Endothelial cell of umbilical vein (primary cell): ENCODE measurements at regions not wholly inside any gene's neighbourhood (a gene's known extent, or its start where the extent isn't known, plus 50 kb on each side); places are given as distances from the start of the nearest gene placed in this dataset.

Experiments
- BruUV-seq: library from RNA; stranded (reverse); fragments of 400-500 nt; replicated peaks from 2 replicates; lab custom pipeline; 2021; lab: Mats Ljungman, UMichigan
- CTCF ChIA-PET: fragments of 300-600, 350-600 bp; sonication (Branson Sonifier 250); formaldehyde crosslinking; loops from one replicate; lab custom pipeline; 2021; ENCODE audit warnings: antibody characterized with exemption, inconsistent platforms; lab: Charles Lee
- POLR2A ChIA-PET: fragments of 300-600, 350-600 bp; sonication (Branson Sonifier 250); formaldehyde crosslinking; loops from one replicate; lab custom pipeline; 2021; ENCODE audit warnings: antibody characterized with exemption, inconsistent platforms; lab: Charles Lee
- DNase-seq: peaks from one replicate; pipeline ENCODE4 v3.0.0-alpha.2; 2011; ENCODE audit warnings: low read depth, low spot score
- FAIRE-seq: peaks from 2 replicates; lab custom pipeline; 2011; peaks lifted over from hg19 to GRCh38; lab: Jason Lieb, UNC
- H2AFZ ChIP-seq: 2 replicates; pipeline ENCODE4 v1.6.0; 2012; ENCODE audit warnings: low read depth, low read length, control low read depth, inconsistent platforms
- H3K27ac ChIP-seq: 2 replicates; pipeline ENCODE4 v1.5.1; 2011; ENCODE audit warnings: low read depth, mild to moderate bottlenecking, control low read depth, low read length, moderate library complexity; ENCODE audit not compliant: insufficient read depth
- H3K27me3 ChIP-seq, 2 experiments: 2 replicates each; pipeline versions ENCODE4 v1.6.0 to v1.6.1; 2011; ENCODE audit warnings: low read length in 2 of 2, mixed read lengths in 1 of 2; ENCODE audit not compliant: control insufficient read depth in 2 of 2, insufficient read depth in 2 of 2
- H3K36me3 ChIP-seq, 2 experiments: 2 replicates in 1 of 2; 3 replicates in 1 of 2; pipeline ENCODE4 v1.5.1; 2011; ENCODE audit warnings: low read length in 2 of 2, mild to moderate bottlenecking in 1 of 2, moderate library complexity in 1 of 2; ENCODE audit not compliant: control insufficient read depth in 2 of 2, insufficient read depth in 2 of 2; ENCODE audit errors: extremely low read depth in 1 of 2
- H3K4me1 ChIP-seq: 3 replicates; pipeline ENCODE4 v1.5.1; 2011; ENCODE audit warnings: mild to moderate bottlenecking, low read length; ENCODE audit not compliant: control insufficient read depth, insufficient read depth; ENCODE audit errors: extremely low read depth
- H3K4me2 ChIP-seq: 2 replicates; pipeline ENCODE4 v1.6.1; 2011; ENCODE audit warnings: low read length, control low read depth, mixed read lengths; ENCODE audit not compliant: insufficient read depth
- H3K4me3 ChIP-seq, 3 experiments: fragments of 200-600 bp in 1 of 3; sonication (generic), shearing (Covaris generic) in 1 of 3; replicated peaks in 1 of 3; 2 replicates each; pipeline ENCODE4 v1.5.1; 2011 to 2016; ENCODE audit warnings: control low read depth in 3 of 3, low read length in 3 of 3, mild to moderate bottlenecking in 2 of 3, inconsistent platforms in 1 of 3, low read depth in 1 of 3, moderate library complexity in 1 of 3; ENCODE audit not compliant: insufficient read depth in 1 of 3
- H3K79me2 ChIP-seq: 2 replicates; pipeline ENCODE4 v1.6.0; 2012; ENCODE audit warnings: low read length, inconsistent platforms; ENCODE audit not compliant: control insufficient read depth, insufficient read depth
- H3K9ac ChIP-seq: replicated peaks from 2 replicates; pipeline ENCODE3; 2011; ENCODE audit warnings: low read length, control low read depth; ENCODE audit not compliant: insufficient read depth; ENCODE audit errors: extremely low read depth
- H3K9me1 ChIP-seq: replicated peaks from 3 replicates; pipeline ENCODE4 v1.6.0; 2011; ENCODE audit warnings: mild to moderate bottlenecking, low read length; ENCODE audit not compliant: control insufficient read depth, insufficient read depth; ENCODE audit errors: extremely low read depth
- H3K9me3 ChIP-seq: replicated peaks from 2 replicates; pipeline ENCODE4 v1.5.1; 2012; ENCODE audit warnings: low read length, inconsistent platforms; ENCODE audit not compliant: control insufficient read depth, insufficient read depth
- H4K20me1 ChIP-seq: replicated peaks from 2 replicates; pipeline ENCODE3; 2011; ENCODE audit warnings: mild to moderate bottlenecking, low read length; ENCODE audit not compliant: control insufficient read depth, insufficient read depth; ENCODE audit errors: extremely low read depth
- EZH2 ChIP-seq: IDR thresholded peaks from 2 replicates; pipeline ENCODE4 v1.6.1; 2012; ENCODE audit warnings: borderline replicate concordance, low read depth, mild to moderate bottlenecking, moderate library complexity, low read length, inconsistent platforms; ENCODE audit not compliant: severe bottlenecking
- FOS ChIP-seq: IDR thresholded peaks from 2 replicates; pipeline ENCODE4 v1.6.1; 2011; ENCODE audit warnings: mild to moderate bottlenecking, low read length, moderate library complexity, borderline replicate concordance; ENCODE audit not compliant: insufficient read depth
- GATA2 ChIP-seq: IDR thresholded peaks from 2 replicates; pipeline ENCODE4 v1.7.0; 2011; ENCODE audit warnings: low read depth, mild to moderate bottlenecking, moderate library complexity, mixed read lengths, low read length; ENCODE audit not compliant: insufficient read length, insufficient read depth
- JUN ChIP-seq: IDR thresholded peaks from 2 replicates; pipeline ENCODE4 v1.6.1; 2011; ENCODE audit warnings: borderline replicate concordance, low read depth; ENCODE audit not compliant: insufficient read length, insufficient read depth
- MYC ChIP-seq: IDR thresholded peaks from one replicate; pipeline ENCODE4 v1.6.1; 2011; ENCODE audit warnings: mild to moderate bottlenecking, low read depth, low read length
- POLR2A ChIP-seq: IDR thresholded peaks from 2 replicates; pipeline ENCODE4 v1.6.1; 2012; ENCODE audit warnings: low read depth, mild to moderate bottlenecking, control low read depth, low read length
- POLR2AphosphoS5 ChIP-seq: IDR thresholded peaks from 2 replicates; pipeline ENCODE4 v1.6.1; 2012; ENCODE audit warnings: low read depth, mild to moderate bottlenecking, control low read depth, low read length, moderate library complexity; ENCODE audit not compliant: insufficient read depth
- dilution Hi-C: fragments of 300-500 bp; cut with MboI; formaldehyde crosslinking; loops from one replicate; pipeline ENCODE4 v1.15.0; 2019; ENCODE audit warnings: low sequenced_read_pairs; ENCODE audit not compliant: extremely low pct_ligation_motif_present
- intact Hi-C: fragments of 100-400 bp; cut with micrococcal nuclease; formaldehyde crosslinking; loops from one replicate; pipeline ENCODE4 v1.10.0; 2022
- TF ChIP-seq, protein P1 (sequence below), 2 donors: IDR thresholded peaks; 1 replicate in 1 of 2; 2 replicates in 1 of 2; pipeline ENCODE4 v1.5.1; 2011; ENCODE audit warnings: low read length in 2 of 2, mild to moderate bottlenecking in 2 of 2, moderate library complexity in 2 of 2, control low read depth in 1 of 2, inconsistent platforms in 1 of 2, low read depth in 1 of 2; ENCODE audit not compliant: insufficient read depth in 1 of 2; ENCODE audit errors: extremely low read depth in 1 of 2
- TF ChIP-seq, protein P2 (sequence below): IDR thresholded peaks from 2 replicates; pipeline ENCODE4 v1.6.1; 2011; ENCODE audit not compliant: insufficient read depth, insufficient read length

DNA sequence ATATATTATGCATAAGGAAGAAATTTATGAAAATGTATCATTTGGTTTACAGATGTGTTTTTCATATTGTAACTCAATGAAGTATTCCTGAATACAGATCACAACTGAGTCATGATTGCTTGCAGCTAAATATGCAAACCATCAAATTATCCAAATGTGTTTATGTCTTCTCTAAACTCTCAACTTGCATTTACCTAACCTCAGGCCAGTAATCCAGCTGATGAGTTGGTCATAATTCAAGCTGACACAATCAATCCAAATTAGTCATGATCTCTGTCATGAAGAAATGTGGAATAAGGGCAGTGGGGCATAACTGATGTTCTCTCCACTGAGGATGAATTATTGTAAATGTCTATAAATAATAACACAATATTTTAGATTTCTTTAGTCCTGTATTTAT is 104.8 kb upstream of the CNTN1 start:
- Histone ChIP-seq H3K4me3 (no peak overlapping the region), H3K79me2 (no peaks in the 10 kb centered on the region), H2AFZ (no peak overlapping the region), H3K27me3 (no peaks in the 10 kb centered on the region), H3K36me3 (no peaks in the 10 kb centered on the region), H3K9ac (no peak overlapping the region), H3K9me1 (no peaks in the 10 kb centered on the region), H3K4me2 (no peak overlapping the region), H3K4me1 (no peaks in the 10 kb centered on the region), H3K27ac (no peak overlapping the region), H4K20me1 (no peaks in the 10 kb centered on the region), H3K9me3 (no peaks in the 10 kb centered on the region)
- ChIA-PET POLR2A (no interaction called here), CTCF (no interaction called here)
- dilution Hi-C loops: no loop called here
- BruUV-seq: no TSS peak
- intact Hi-C loops: no loop called here
- FAIRE-seq (no peak), DNase-seq (no peak)
- TF ChIP-seq MYC: no peak
- no peak for TF ChIP-seq GATA2
- no peak for TF ChIP-seq JUN
- TF ChIP-seq, protein P1, sequence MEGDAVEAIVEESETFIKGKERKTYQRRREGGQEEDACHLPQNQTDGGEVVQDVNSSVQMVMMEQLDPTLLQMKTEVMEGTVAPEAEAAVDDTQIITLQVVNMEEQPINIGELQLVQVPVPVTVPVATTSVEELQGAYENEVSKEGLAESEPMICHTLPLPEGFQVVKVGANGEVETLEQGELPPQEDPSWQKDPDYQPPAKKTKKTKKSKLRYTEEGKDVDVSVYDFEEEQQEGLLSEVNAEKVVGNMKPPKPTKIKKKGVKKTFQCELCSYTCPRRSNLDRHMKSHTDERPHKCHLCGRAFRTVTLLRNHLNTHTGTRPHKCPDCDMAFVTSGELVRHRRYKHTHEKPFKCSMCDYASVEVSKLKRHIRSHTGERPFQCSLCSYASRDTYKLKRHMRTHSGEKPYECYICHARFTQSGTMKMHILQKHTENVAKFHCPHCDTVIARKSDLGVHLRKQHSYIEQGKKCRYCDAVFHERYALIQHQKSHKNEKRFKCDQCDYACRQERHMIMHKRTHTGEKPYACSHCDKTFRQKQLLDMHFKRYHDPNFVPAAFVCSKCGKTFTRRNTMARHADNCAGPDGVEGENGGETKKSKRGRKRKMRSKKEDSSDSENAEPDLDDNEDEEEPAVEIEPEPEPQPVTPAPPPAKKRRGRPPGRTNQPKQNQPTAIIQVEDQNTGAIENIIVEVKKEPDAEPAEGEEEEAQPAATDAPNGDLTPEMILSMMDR (IDR thresholded peaks at IDR 0.05; ENCODE audit: extremely low read depth in 1 of 2, insufficient read depth in 1 of 2, low read depth in 1 of 2, low read length in 2 of 2): no peak
- TF ChIP-seq, protein P2, sequence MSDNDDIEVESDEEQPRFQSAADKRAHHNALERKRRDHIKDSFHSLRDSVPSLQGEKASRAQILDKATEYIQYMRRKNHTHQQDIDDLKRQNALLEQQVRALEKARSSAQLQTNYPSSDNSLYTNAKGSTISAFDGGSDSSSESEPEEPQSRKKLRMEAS: no peak
- TF ChIP-seq EZH2: no peak
- no peak for TF ChIP-seq POLR2AphosphoS5
- TF ChIP-seq POLR2A: no peak
- no peak for TF ChIP-seq FOS
